H9 (cell line): ENCODE measurements at regions not wholly inside any gene's neighbourhood (a gene's known extent, or its start where the extent isn't known, plus 50 kb on each side); places are given as distances from the start of the nearest gene placed in this dataset.

Experiments used
- DNase-seq: peaks from one replicate; pipeline ENCODE4 v3.0.0-alpha.2; 2017
- H2AFZ ChIP-seq: one replicate; pipeline ENCODE4 v1.6.1; 2013; ENCODE audit warnings: mild to moderate bottlenecking, low read length, control low read depth, moderate library complexity
- H2AK5ac ChIP-seq: 2 replicates; pipeline ENCODE4 v1.6.1; 2013; ENCODE audit warnings: low read length, control low read depth, mixed read lengths; ENCODE audit not compliant: insufficient read length
- H2BK120ac ChIP-seq: one replicate; pipeline ENCODE4 v1.6.1; 2013; ENCODE audit warnings: low read depth, mild to moderate bottlenecking, low read length, control low read depth, inconsistent platforms; ENCODE audit not compliant: poor library complexity, severe bottlenecking
- H2BK12ac ChIP-seq: 2 replicates; pipeline ENCODE4 v1.6.1; 2013; ENCODE audit warnings: low read length, control low read depth, mixed read lengths, low read depth; ENCODE audit not compliant: insufficient read length
- H2BK15ac ChIP-seq: 2 replicates; pipeline ENCODE4 v1.6.1; 2013; ENCODE audit warnings: low read depth, low read length, control low read depth
- H2BK20ac ChIP-seq: one replicate; pipeline ENCODE4 v1.6.1; 2013; ENCODE audit warnings: low read depth, mild to moderate bottlenecking, low read length, control low read depth, inconsistent platforms; ENCODE audit not compliant: poor library complexity, severe bottlenecking
- H2BK5ac ChIP-seq: 2 replicates; pipeline ENCODE4 v1.6.1; 2013; ENCODE audit warnings: low read length, control low read depth, mixed read lengths; ENCODE audit not compliant: insufficient read length
- H3K14ac ChIP-seq: 2 replicates; pipeline ENCODE4 v1.6.1; 2013; ENCODE audit warnings: low read length, control low read depth; ENCODE audit not compliant: insufficient read depth
- H3K18ac ChIP-seq: 2 replicates; pipeline ENCODE4 v1.6.1; 2013; ENCODE audit warnings: low read depth, mild to moderate bottlenecking, mixed read lengths, low read length, control low read depth; ENCODE audit not compliant: insufficient read length
- H3K23ac ChIP-seq: 2 replicates; pipeline ENCODE4 v1.6.1; 2013; ENCODE audit warnings: low read length, control low read depth, mixed read lengths, low read depth; ENCODE audit not compliant: insufficient read length
- H3K23me2 ChIP-seq: 2 replicates; pipeline ENCODE4 v1.6.1; 2013; ENCODE audit warnings: low read depth, mild to moderate bottlenecking, mixed read lengths, low read length, control low read depth; ENCODE audit not compliant: insufficient read length, poor library complexity, severe bottlenecking
- H3K27ac ChIP-seq: 2 replicates; pipeline ENCODE4 v1.5.1; 2013; ENCODE audit warnings: low read length, control low read depth, mixed read lengths, low read depth; ENCODE audit not compliant: insufficient read length
- H3K27me3 ChIP-seq: 2 replicates; pipeline ENCODE4 v1.6.1; 2013; ENCODE audit warnings: low read length, control low read depth, inconsistent platforms; ENCODE audit not compliant: insufficient read depth
- H3K4ac ChIP-seq: 2 replicates; pipeline ENCODE4 v1.6.1; 2013; ENCODE audit warnings: low read depth, mild to moderate bottlenecking, control low read depth, inconsistent platforms, low read length, moderate library complexity
- H3K4me1 ChIP-seq: 2 replicates; pipeline ENCODE4 v1.6.1; 2013; ENCODE audit warnings: low read length, control low read depth, inconsistent platforms; ENCODE audit not compliant: insufficient read depth
- H3K4me2 ChIP-seq: 2 replicates; pipeline ENCODE4 v1.6.1; 2013; ENCODE audit warnings: low read length, control low read depth, mixed read lengths; ENCODE audit not compliant: insufficient read length, insufficient read depth
- H3K56ac ChIP-seq: 2 replicates; pipeline ENCODE4 v1.6.1; 2013; ENCODE audit warnings: low read depth, mild to moderate bottlenecking, mixed read lengths, low read length, control low read depth; ENCODE audit not compliant: insufficient read length
- H3K79me1 ChIP-seq: 2 replicates; pipeline ENCODE4 v1.6.1; 2013; ENCODE audit warnings: low read depth, mild to moderate bottlenecking, moderate library complexity, low read length, control low read depth, inconsistent platforms; ENCODE audit not compliant: insufficient read depth, poor library complexity, severe bottlenecking
- H3K79me2 ChIP-seq: 2 replicates; pipeline ENCODE4 v1.6.1; 2013; ENCODE audit warnings: low read length, control low read depth, inconsistent platforms; ENCODE audit not compliant: insufficient read depth
- H3K9ac ChIP-seq: 2 replicates; pipeline ENCODE4 v1.6.1; 2013; ENCODE audit warnings: low read length, control low read depth, mixed read lengths; ENCODE audit not compliant: insufficient read length; ENCODE audit errors: extremely low read depth
- H3K9me3 ChIP-seq: one replicate; pipeline ENCODE4 v1.6.1; 2013; ENCODE audit warnings: low read depth, low read length, inconsistent platforms; ENCODE audit not compliant: control insufficient read depth
- H3T11ph ChIP-seq: one replicate; pipeline ENCODE4 v1.6.1; 2013; ENCODE audit warnings: mild to moderate bottlenecking, low read length, control low read depth, inconsistent platforms
- H4K20me1 ChIP-seq: one replicate; pipeline ENCODE4 v1.6.1; 2013; ENCODE audit not compliant: control insufficient read depth, insufficient read length, insufficient read depth
- H4K5ac ChIP-seq: 2 replicates; pipeline ENCODE4 v1.6.1; 2013; ENCODE audit warnings: low read depth, mild to moderate bottlenecking, mixed read lengths, low read length, control low read depth; ENCODE audit not compliant: insufficient read length
- H4K8ac ChIP-seq: replicated peaks from 2 replicates; pipeline ENCODE4 v1.6.1; 2013; ENCODE audit warnings: low read length, control low read depth, mixed read lengths, low read depth; ENCODE audit not compliant: insufficient read length
- H4K91ac ChIP-seq: 2 replicates; pipeline ENCODE4 v1.6.1; 2013; ENCODE audit warnings: low read depth, mild to moderate bottlenecking, moderate library complexity, mixed read lengths, low read length, control low read depth; ENCODE audit not compliant: insufficient read length
- H3K27ac Mint-ChIP-seq, 3 experiments: 2 replicates in 2 of 3; 3 replicates in 1 of 3; pipeline ENCODE4 v1.8.0; 2020 to 2021; ENCODE audit warnings: mixed read lengths in 3 of 3, mild to moderate bottlenecking in 1 of 3, moderate library complexity in 1 of 3
- H3K27me3 Mint-ChIP-seq: 2 replicates; pipeline ENCODE4 v1.8.0; 2021; ENCODE audit warnings: low read depth, mild to moderate bottlenecking, moderate library complexity, mixed read lengths
- H3K36me3 Mint-ChIP-seq, 3 experiments: 2 replicates in 2 of 3; 3 replicates in 1 of 3; pipeline ENCODE4 v1.8.0; 2020 to 2021; ENCODE audit warnings: low read depth in 3 of 3, mixed read lengths in 3 of 3; ENCODE audit not compliant: insufficient read depth in 1 of 3
- H3K4me1 Mint-ChIP-seq, 2 experiments: 2 replicates each; pipeline ENCODE4 v1.8.0; 2020; ENCODE audit warnings: mixed read lengths in 2 of 2
- H3K4me3 Mint-ChIP-seq, 2 experiments: 2 replicates in 1 of 2; 3 replicates in 1 of 2; pipeline ENCODE4 v1.8.0; 2020 to 2021; ENCODE audit warnings: mild to moderate bottlenecking in 2 of 2, mixed read lengths in 2 of 2, moderate library complexity in 1 of 2
- H3K9me3 Mint-ChIP-seq, 2 experiments: 2 replicates in 1 of 2; 3 replicates in 1 of 2; pipeline ENCODE4 v1.8.0; 2020; ENCODE audit warnings: mild to moderate bottlenecking in 2 of 2, mixed read lengths in 2 of 2, moderate library complexity in 1 of 2
- WGBS: extraction: QIAGEN DNeasy Blood & Tissue Kit; methylation state at CpG from one replicate; pipeline ENCODE4 v1.1.7; 2013; ENCODE audit warnings: missing lambda C conversion rate, low lambda C conversion rate, mixed read lengths; ENCODE audit not compliant: insufficient read length; ENCODE audit errors: extremely low coverage; 5-methylcytosine and 5-hydroxymethylcytosine counted together
- TF ChIP-seq, protein P1 (sequence below): fragments of 200-600 bp; sonication (generic); conservative IDR thresholded peaks from 3 replicates; pipeline ENCODE4 v1.8.0; 2021; ENCODE audit warnings: antibody characterized with exemption, mild to moderate bottlenecking

- no peaks in the 10 kb centered on the region for H3K27me3 ChIP-seq
- H3K23ac ChIP-seq, result no peak overlapping the region
- H2BK20ac ChIP-seq, result no peak overlapping the region
- Mint-ChIP-seq H3K9me3 (peaks cover 20 to 22% of the 10 kb centered on the region in 2 experiments), H3K27ac (no peak overlapping the region), H3K27me3 (peaks cover 7% of the 10 kb centered on the region), H3K4me3 (no peak overlapping the region), H3K4me1 (peaks cover 15 to 17% of the 10 kb centered on the region in 2 experiments), H3K36me3 (peaks cover 10 to 20% (median 12%) of the 10 kb centered on the region in 3 experiments)
- H4K5ac ChIP-seq, result no peak overlapping the region
- H3K9me3 ChIP-seq, result no peaks in the 10 kb centered on the region
- H4K20me1 ChIP-seq, result no peaks in the 10 kb centered on the region
- no peaks in the 10 kb centered on the region for H3K79me2 ChIP-seq
- no peak overlapping the region for H2AK5ac ChIP-seq
- H2BK5ac ChIP-seq, result no peak overlapping the region
- no peak overlapping the region for H2AFZ ChIP-seq
- no peak overlapping the region for H3K14ac ChIP-seq
- no peaks in the 10 kb centered on the region for H3K23me2 ChIP-seq
- TF ChIP-seq, protein P1, sequence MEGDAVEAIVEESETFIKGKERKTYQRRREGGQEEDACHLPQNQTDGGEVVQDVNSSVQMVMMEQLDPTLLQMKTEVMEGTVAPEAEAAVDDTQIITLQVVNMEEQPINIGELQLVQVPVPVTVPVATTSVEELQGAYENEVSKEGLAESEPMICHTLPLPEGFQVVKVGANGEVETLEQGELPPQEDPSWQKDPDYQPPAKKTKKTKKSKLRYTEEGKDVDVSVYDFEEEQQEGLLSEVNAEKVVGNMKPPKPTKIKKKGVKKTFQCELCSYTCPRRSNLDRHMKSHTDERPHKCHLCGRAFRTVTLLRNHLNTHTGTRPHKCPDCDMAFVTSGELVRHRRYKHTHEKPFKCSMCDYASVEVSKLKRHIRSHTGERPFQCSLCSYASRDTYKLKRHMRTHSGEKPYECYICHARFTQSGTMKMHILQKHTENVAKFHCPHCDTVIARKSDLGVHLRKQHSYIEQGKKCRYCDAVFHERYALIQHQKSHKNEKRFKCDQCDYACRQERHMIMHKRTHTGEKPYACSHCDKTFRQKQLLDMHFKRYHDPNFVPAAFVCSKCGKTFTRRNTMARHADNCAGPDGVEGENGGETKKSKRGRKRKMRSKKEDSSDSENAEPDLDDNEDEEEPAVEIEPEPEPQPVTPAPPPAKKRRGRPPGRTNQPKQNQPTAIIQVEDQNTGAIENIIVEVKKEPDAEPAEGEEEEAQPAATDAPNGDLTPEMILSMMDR, result no peak
- WGBS, result no CpG with 5 or more reads among the region's 7 CpGs
- no peak overlapping the region for H3K4ac ChIP-seq
- no peak overlapping the region for H3K18ac ChIP-seq
- no peak overlapping the region for H3K4me2 ChIP-seq
- H2BK12ac ChIP-seq, result no peak overlapping the region
- no peaks in the 10 kb centered on the region for H3K4me1 ChIP-seq
- H3T11ph ChIP-seq, result no peak overlapping the region
- no peak overlapping the region for H2BK15ac ChIP-seq
- no peak overlapping the region for H4K91ac ChIP-seq
- peak; percentile 4 for DNase-seq
- no peaks in the 10 kb centered on the region for H3K79me1 ChIP-seq
- no peak overlapping the region for H4K8ac ChIP-seq
- H2BK120ac ChIP-seq, result no peak overlapping the region
- no peak overlapping the region for H3K9ac ChIP-seq
- no peak overlapping the region for H3K27ac ChIP-seq
- no peak overlapping the region for H3K56ac ChIP-seq
Observed at GRCh38 chr2:236674238-236674637, 104.6 kb downstream of the ACKR3 start.
